Kidney epithelial cell (primary cell): ENCODE measurements at regions not wholly inside any gene's neighbourhood (a gene's known extent, or its start where the extent isn't known, plus 50 kb on each side); places are given as distances from the start of the nearest gene placed in this dataset.

Experiments
- DNase-seq: peaks from one replicate; pipeline ENCODE4 v3.0.0-alpha.2; 2010; ENCODE audit warnings: low read depth
- H3K27me3 ChIP-seq: 2 replicates; pipeline ENCODE4 v1.6.0; 2011; ENCODE audit warnings: low read length; ENCODE audit not compliant: control insufficient read depth, insufficient read depth
- H3K36me3 ChIP-seq: 2 replicates; pipeline ENCODE4 v1.5.1; 2011; ENCODE audit warnings: low read length; ENCODE audit not compliant: control insufficient read depth, insufficient read depth
- H3K4me3 ChIP-seq: 2 replicates; pipeline ENCODE4 v1.5.1; 2011; ENCODE audit warnings: low read depth, mild to moderate bottlenecking, control low read depth, low read length
- TF ChIP-seq, protein P1 (sequence below): IDR thresholded peaks from 2 replicates; pipeline ENCODE4 v1.5.1; 2011; ENCODE audit warnings: mild to moderate bottlenecking, moderate library complexity, low read length, control low read depth, inconsistent platforms; ENCODE audit not compliant: insufficient read depth, poor library complexity, severe bottlenecking

DNA sequence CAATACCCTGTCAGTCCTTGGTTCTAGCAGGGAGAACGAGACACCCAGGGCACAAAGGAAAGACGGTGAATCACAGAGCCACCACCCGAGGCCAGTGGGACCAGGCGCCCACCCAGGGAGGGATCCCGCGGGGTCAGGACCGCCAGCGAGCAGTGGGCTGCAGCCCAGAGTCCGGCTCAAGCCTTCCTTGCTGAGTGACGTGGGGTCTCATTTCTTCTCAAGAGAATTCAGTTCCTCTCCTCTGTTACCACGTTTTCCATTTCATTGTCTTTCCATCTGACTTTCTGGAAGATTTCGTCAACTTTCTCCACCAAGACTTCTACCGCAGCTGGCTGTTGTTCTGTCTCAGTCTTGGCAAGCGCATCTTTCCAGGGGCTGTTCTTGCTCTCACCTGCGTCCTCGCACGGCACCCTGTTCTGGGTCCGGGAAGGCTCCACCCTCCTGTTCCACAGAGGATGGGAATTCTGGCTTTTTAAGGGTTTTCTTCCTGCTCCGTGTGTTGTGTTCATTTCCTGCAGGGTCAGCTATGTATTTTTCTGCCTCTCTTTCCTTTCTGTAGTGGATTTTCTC lies 248.6 kb downstream of the NDUFA10 start:
- no peaks in the 10 kb centered on the region for H3K36me3 ChIP-seq
- peaks cover 2% of the 10 kb centered on the region for H3K27me3 ChIP-seq
- TF ChIP-seq, protein P1, sequence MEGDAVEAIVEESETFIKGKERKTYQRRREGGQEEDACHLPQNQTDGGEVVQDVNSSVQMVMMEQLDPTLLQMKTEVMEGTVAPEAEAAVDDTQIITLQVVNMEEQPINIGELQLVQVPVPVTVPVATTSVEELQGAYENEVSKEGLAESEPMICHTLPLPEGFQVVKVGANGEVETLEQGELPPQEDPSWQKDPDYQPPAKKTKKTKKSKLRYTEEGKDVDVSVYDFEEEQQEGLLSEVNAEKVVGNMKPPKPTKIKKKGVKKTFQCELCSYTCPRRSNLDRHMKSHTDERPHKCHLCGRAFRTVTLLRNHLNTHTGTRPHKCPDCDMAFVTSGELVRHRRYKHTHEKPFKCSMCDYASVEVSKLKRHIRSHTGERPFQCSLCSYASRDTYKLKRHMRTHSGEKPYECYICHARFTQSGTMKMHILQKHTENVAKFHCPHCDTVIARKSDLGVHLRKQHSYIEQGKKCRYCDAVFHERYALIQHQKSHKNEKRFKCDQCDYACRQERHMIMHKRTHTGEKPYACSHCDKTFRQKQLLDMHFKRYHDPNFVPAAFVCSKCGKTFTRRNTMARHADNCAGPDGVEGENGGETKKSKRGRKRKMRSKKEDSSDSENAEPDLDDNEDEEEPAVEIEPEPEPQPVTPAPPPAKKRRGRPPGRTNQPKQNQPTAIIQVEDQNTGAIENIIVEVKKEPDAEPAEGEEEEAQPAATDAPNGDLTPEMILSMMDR = no peak
- H3K4me3 ChIP-seq = no peak overlapping the region
- DNase-seq = no peak

- H3K4me3 ChIP-seq = no peak overlapping the region
- TF ChIP-seq, protein P1 = no peak
- no peaks in the 10 kb centered on the region for H3K36me3 ChIP-seq
- DNase-seq = no peak
- H3K27me3 ChIP-seq = peaks cover 2% of the 10 kb centered on the region
These were observed 249.3 kb downstream of the NDUFA10 start for GRCh38 chr2:239775623-239776435.

DNA sequence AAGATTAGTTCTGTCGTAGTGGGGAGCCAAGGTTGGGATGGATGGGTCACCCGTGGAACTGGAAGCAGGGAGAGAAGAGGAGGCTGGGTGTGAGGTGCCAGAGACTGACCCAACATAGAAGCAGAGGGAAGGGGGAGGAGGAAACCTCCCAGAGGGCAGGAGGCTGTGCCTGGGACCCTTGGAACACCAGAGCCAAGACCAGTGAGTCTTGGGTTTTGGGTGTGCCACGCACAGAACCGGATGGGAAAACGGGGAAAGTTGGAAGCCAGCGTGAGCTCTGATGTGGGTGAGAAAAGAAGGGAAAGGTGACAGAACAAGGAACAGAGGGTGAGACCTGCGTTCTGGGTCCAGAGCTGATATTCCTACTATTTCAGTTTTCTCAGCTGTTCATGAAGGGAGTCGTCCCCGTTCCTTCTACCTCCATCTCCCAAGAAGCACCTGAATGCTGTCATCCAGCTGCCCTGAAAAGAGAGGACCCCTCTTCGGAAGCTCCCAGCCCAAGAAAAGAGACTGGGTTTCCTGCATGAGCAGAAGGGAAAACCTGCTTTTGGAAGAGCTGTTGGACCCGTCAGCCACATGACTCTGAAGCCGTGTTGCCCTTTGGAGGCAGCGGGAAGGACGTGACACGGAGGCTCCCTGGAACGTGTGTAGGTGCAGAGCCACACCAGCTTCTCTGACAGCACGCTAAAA lies 250.1 kb downstream of the NDUFA10 start:
- Histone ChIP-seq H3K36me3 (no peaks in the 10 kb centered on the region), H3K27me3 (peaks cover 2% of the 10 kb centered on the region), H3K4me3 (no peak overlapping the region)
- DNase-seq = no peak
- TF ChIP-seq, protein P1 = no peak

GRCh38 chr2:239774142-239774462 lies 251.0 kb downstream of the NDUFA10 start:
- TF ChIP-seq, protein P1 = no peak
- H3K27me3 ChIP-seq = peaks cover 2% of the 10 kb centered on the region
- H3K36me3 ChIP-seq = no peaks in the 10 kb centered on the region
- no peak for DNase-seq
- H3K4me3 ChIP-seq = no peak overlapping the region

GRCh38 chr2:239773228-239774141 lies 251.7 kb downstream of the NDUFA10 start:
- TF ChIP-seq, protein P1 = no peak
- H3K27me3 ChIP-seq = peaks cover 2% of the 10 kb centered on the region

More at GRCh38 chr2:239773228-239774141, 251.7 kb downstream of the NDUFA10 start:
- no peak for DNase-seq
- no peak overlapping the region for H3K4me3 ChIP-seq
- no peaks in the 10 kb centered on the region for H3K36me3 ChIP-seq
